ENCODE measurements at regions not wholly inside any gene's neighbourhood (a gene's known extent, or its start where the extent isn't known, plus 50 kb on each side); places are given as distances from the start of the nearest gene placed in this dataset.

- DNase-seq = no peak
These were observed 50.6 kb upstream of the SPRED2 start for GRCh38 chr2:65482971-65483370.
